ENCODE measurements at regions not wholly inside any gene's neighbourhood (a gene's known extent, or its start where the extent isn't known, plus 50 kb on each side); places are given as distances from the start of the nearest gene placed in this dataset.

DNA sequence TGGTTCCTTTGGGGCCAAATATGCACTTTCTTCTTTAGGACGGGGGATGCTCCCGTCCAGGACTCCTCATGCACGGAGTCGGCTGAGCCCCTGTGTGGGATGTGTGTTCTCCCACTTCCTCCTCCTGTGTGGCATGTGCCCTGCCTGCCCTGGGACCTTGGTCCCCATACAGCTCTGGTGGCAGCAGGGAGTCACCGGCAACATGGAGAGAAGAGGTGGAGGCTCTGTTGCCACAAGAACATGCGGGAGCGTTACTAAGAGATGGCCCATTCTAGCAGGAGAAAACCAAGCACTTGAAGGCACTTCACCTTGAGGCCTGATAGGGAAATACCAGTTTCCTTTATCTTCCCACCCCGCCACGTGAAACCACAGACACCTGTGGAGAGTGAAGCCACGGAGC, 98.0 kb downstream of the DDX1 start:
- H3K27me3 Mint-ChIP-seq (ENCODE audit: unreplicated experiment): peaks cover 39% of the 10 kb centered on the region
- intact Hi-C loops (cut with micrococcal nuclease; ENCODE audit: unreplicated experiment): no loop called here
- H3K27ac Mint-ChIP-seq (ENCODE audit: unreplicated experiment): no peak overlapping the region
- CTCF ChIA-PET: no interaction called here
- H3K36me3 Mint-ChIP-seq (ENCODE audit: insufficient read depth, unreplicated experiment): no peaks in the 10 kb centered on the region
- no peak overlapping the region for H3K4me3 Mint-ChIP-seq (ENCODE audit: low read depth, unreplicated experiment)
- TF ChIP-seq, protein P1, sequence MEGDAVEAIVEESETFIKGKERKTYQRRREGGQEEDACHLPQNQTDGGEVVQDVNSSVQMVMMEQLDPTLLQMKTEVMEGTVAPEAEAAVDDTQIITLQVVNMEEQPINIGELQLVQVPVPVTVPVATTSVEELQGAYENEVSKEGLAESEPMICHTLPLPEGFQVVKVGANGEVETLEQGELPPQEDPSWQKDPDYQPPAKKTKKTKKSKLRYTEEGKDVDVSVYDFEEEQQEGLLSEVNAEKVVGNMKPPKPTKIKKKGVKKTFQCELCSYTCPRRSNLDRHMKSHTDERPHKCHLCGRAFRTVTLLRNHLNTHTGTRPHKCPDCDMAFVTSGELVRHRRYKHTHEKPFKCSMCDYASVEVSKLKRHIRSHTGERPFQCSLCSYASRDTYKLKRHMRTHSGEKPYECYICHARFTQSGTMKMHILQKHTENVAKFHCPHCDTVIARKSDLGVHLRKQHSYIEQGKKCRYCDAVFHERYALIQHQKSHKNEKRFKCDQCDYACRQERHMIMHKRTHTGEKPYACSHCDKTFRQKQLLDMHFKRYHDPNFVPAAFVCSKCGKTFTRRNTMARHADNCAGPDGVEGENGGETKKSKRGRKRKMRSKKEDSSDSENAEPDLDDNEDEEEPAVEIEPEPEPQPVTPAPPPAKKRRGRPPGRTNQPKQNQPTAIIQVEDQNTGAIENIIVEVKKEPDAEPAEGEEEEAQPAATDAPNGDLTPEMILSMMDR (IDR thresholded peaks at IDR 0.05; ENCODE audit: unreplicated experiment): no peak
- no TSS peak for BruUV-seq (replicated peaks)
- H3K9me3 Mint-ChIP-seq (ENCODE audit: low read depth, unreplicated experiment): no peaks in the 10 kb centered on the region
- no peaks in the 10 kb centered on the region for H3K4me1 Mint-ChIP-seq (ENCODE audit: low read depth, unreplicated experiment)
- no peak for DNase-seq

DNA sequence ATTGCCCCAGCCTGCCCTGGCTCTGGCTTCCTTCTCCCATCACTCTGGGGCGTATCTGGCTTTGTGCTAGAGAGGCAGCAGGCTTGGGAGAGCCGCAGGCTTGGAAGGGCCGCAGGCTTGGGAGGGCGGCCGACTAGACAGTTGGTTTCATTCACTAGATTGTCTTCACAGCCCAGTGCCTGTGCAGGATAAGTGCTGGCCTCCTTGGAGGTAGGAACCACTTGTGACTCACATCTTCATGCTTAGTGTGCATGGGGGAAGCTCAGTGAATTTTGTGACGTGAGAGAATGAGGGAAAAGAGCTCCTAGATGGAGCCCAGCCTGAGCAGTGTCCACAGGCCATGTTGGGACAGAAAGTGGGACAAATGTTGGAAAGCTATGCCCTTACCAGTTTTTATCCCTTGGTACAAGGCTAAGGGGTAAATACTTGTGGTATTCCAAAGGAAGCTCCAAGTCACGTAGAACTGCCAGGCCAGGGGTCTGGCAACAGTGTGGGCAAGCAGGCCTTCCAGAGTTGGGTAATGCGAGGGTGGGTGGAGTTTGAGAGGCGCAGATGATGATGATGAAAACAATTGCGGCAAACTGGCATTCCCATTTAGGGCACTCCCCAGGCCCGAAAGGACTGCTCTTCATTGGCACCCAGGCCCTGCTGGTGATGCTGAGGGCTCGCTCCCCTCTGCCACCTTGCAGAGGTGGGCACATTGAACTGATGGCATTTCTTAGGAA, 100.1 kb downstream of the DDX1 start:
- CTCF ChIA-PET: interaction anchor here (0.6 kb wide), 1 partner anchor 374 kb away, joined by 3 read pairs; no protein-coding TSS in a partner anchor
- peaks cover 46% of the 10 kb centered on the region for H3K27me3 Mint-ChIP-seq (ENCODE audit: unreplicated experiment)
- no peaks in the 10 kb centered on the region for H3K4me1 Mint-ChIP-seq (ENCODE audit: low read depth, unreplicated experiment)
- TF ChIP-seq, protein P1 (IDR thresholded peaks at IDR 0.05; ENCODE audit: unreplicated experiment): no peak
- H3K36me3 Mint-ChIP-seq (ENCODE audit: insufficient read depth, unreplicated experiment): no peaks in the 10 kb centered on the region
- BruUV-seq (replicated peaks): no TSS peak
- no peak overlapping the region for H3K27ac Mint-ChIP-seq (ENCODE audit: unreplicated experiment)
- DNase-seq: no peak
- intact Hi-C loops (cut with micrococcal nuclease; ENCODE audit: unreplicated experiment): no loop called here
- no peaks in the 10 kb centered on the region for H3K9me3 Mint-ChIP-seq (ENCODE audit: low read depth, unreplicated experiment)
- H3K4me3 Mint-ChIP-seq (ENCODE audit: low read depth, unreplicated experiment): no peak overlapping the region

DNA sequence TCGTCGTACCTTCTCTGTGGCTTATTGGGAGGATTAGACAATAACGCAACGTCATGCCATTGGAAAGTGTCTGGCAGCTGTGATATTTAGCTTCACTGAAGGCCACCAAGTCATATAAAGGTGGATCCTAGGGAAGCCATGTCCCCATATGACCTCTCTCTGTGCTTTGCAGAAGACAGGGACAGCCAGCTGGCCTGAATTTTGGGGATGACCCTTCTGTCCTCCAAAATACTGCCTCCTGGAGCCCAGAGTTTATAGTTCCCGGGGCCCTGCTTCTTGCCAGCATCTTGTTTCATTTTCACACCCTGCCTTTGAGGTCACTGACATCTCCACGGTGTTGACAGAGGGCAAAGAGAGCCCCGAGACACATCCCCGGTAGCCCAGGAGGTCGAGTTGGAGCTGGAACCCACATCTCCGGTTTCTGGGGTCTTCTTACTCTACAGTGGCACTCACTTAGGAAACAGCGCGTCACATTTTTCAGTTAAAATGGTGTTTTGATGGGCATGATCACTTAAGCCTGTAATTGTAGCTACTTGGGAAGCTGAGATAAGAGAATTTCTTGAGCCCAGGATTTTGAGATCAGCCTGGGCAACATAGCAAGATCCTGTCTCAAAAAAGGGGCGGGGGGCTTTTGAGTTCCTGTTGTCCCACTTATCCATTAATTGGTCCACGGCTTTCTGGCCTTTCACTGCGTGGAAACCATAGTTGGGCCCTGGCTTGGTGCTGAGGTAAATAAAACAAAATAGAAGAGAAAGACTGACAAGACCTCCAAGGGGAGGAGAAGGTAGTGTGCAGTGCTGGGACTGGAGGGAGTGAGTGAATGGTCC, 101.1 kb downstream of the DDX1 start:
- TF ChIP-seq, protein P1 (IDR thresholded peaks at IDR 0.05; ENCODE audit: unreplicated experiment): no peak
- H3K27ac Mint-ChIP-seq (ENCODE audit: unreplicated experiment): no peak overlapping the region
- H3K36me3 Mint-ChIP-seq (ENCODE audit: insufficient read depth, unreplicated experiment): no peaks in the 10 kb centered on the region
- no peak for DNase-seq
- CTCF ChIA-PET: no interaction called here
- no peaks in the 10 kb centered on the region for H3K4me1 Mint-ChIP-seq (ENCODE audit: low read depth, unreplicated experiment)
- H3K9me3 Mint-ChIP-seq (ENCODE audit: low read depth, unreplicated experiment): no peaks in the 10 kb centered on the region
- no TSS peak for BruUV-seq (replicated peaks)
- intact Hi-C loops (cut with micrococcal nuclease; ENCODE audit: unreplicated experiment): no loop called here
- H3K4me3 Mint-ChIP-seq (ENCODE audit: low read depth, unreplicated experiment): no peak overlapping the region
- peaks cover 36% of the 10 kb centered on the region for H3K27me3 Mint-ChIP-seq (ENCODE audit: unreplicated experiment)

DNA sequence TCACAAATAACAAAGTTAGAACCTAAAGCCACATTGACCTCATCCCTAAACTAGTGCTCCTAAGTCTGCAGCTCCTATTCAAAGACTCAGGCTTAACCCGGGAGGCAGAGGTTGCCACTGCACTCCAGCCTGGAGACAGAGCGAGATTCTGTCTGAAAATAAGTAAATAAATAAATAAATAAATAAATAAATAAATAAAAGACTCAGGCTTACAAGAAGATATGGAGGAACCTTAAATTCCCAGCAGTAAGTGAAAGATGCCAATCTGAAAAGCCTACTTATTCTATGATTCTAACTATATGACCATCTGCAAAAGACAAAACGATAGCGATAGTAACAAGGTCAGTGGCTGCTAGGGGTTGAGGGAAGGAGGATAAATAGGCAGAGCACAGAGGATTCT, 101.7 kb downstream of the DDX1 start:
- intact Hi-C loops (cut with micrococcal nuclease; ENCODE audit: unreplicated experiment): no loop called here
- no peak for DNase-seq
- no peak overlapping the region for H3K4me3 Mint-ChIP-seq (ENCODE audit: low read depth, unreplicated experiment)
- CTCF ChIA-PET: no interaction called here
- no TSS peak for BruUV-seq (replicated peaks)
- no peaks in the 10 kb centered on the region for H3K36me3 Mint-ChIP-seq (ENCODE audit: insufficient read depth, unreplicated experiment)
- no peaks in the 10 kb centered on the region for H3K9me3 Mint-ChIP-seq (ENCODE audit: low read depth, unreplicated experiment)
- TF ChIP-seq, protein P1 (IDR thresholded peaks at IDR 0.05; ENCODE audit: unreplicated experiment): no peak
- no peak overlapping the region for H3K27ac Mint-ChIP-seq (ENCODE audit: unreplicated experiment)
- H3K4me1 Mint-ChIP-seq (ENCODE audit: low read depth, unreplicated experiment): no peaks in the 10 kb centered on the region
- peaks cover 30% of the 10 kb centered on the region for H3K27me3 Mint-ChIP-seq (ENCODE audit: unreplicated experiment)

Measured in Calu3 (cell line).